Kidney tubule cell (primary cell): ENCODE measurements at regions not wholly inside any gene's neighbourhood (a gene's known extent, or its start where the extent isn't known, plus 50 kb on each side); places are given as distances from the start of the nearest gene placed in this dataset.

ENCODE experiments used
- DNase-seq: peaks from one replicate; pipeline ENCODE4 v3.0.0-alpha.2; 2018; ENCODE audit warnings: low spot score

DNA sequence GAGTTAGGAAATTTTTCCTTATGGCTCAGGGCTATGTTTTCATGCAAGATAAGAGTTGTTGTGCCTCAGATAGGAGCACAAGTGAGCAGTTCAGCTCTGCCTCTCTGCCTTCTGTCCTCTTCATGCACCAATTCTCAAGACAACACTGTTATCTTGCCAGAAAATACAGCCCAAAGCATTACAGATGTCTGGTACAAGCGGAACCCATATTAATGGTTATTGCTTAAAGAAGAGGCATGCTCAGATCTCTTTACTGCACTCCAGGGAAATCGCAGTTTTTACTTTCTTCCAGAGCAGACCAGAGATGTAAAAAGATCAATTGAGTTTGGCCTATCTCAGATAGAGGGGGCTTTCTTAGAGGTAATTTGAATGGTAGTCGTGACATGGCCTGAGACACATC lies 361.6 kb upstream of the WWC1 start:
- DNase-seq, result no peak

DNA sequence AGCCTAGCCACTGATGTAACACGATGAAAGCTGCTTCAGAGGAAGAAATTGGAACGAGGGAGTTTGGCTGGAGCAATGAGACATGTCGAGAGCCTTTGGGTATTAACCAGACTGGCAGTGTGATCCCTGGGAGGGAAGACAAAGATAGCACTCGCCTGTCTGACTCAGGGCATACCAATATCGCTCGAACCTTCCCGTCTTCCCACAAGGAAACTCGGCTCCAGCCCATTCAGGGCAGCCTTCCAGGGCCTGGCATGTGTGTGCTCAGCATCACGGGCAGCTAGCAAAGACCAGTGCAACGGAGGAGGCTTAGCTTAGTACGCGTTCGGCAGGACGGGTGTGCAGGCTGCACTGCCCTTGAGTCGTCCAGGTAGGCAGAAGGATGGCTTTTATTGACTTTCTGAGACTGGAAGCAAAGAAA lies 356.9 kb upstream of the WWC1 start:
- peak; percentile 80 for DNase-seq

DNA sequence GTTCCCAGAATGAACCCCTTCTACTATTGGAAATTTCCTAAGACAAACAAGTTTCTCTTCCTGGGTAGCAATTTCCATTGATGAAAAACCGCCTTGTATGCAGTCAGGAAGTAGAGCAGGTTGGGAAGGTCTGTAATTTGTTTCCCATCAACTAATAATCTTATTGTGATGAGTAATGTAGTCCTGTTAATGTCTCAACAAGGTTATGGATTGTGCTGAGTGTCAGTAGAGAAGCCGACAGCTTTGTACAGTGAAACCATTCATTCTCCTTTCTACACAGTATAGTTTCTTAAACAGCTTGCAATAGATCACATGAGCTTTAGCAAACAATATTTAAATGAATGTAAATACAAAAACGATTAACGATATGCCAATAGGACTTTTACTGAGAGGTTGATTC lies 355.4 kb upstream of the WWC1 start:
- DNase-seq, result no peak

DNA sequence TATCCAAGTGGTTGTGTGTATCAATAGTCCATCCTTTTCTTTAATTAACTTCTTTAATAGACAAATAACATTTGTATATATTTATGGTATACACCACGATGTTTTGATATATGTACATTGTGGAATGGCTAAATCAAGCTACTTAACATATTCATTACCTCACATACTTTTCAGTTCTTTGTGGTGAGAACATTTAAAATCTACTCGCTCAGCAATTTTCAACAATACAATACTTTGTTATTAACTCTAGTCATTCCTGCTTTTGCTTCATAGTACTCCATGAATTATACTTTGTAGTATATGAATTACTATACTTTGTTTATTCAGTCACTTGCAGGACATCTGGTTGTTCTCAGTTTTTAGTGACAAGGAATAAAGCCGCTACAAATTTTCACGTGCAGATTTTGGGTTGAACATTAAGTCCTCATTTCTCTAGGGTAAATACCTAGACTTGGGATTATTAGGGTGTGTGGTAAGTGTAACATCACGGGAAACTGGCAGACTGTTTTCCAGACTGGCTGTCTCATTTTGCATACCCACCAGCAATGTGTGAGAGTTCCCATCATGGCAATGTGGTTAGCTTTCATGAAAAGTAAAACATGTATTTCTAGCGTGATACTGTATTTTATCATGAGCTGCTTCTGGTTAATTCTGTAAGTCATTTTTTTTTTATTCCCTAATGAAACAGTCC lies 354.4 kb upstream of the WWC1 start:
- DNase-seq, result no peak

DNA sequence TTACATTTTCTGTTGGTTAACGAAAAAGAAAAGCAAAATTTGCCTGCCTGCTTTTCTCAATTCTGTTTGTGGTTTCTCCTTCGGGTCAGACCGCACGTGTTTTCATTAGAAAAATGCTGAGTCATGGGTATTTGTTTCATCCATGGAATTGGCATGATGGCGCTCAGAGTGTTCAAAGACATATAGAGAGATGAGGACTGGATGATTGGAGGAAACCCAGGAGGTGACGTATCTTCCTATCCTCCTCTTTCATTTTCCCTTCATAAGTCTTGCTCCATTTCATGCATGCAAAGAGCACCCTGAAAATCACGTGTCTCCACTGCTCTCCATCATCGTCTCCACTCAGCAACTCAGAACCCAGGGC lies 353.8 kb upstream of the WWC1 start:
- no peak for DNase-seq

DNA sequence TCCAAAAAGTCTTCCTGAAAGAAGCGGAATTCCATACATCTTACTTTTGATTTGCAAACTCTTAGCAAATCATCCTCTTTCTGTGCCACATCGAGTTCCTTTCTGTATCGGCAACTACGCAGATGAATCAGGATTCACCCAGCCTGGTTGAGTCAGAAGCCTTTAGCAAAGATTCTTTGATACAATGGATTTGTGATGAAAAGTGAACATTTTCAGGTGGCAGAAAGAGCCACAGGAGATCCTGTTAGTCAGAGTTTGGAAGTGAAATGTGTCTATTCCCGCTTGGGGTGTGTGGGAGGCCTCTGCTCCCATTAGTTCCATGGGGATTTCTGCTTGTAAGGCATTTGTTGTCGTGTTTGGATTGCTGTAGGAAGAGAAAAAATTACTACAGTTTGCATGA lies 351.8 kb upstream of the WWC1 start:
- DNase-seq, result peak; percentile 39

DNA sequence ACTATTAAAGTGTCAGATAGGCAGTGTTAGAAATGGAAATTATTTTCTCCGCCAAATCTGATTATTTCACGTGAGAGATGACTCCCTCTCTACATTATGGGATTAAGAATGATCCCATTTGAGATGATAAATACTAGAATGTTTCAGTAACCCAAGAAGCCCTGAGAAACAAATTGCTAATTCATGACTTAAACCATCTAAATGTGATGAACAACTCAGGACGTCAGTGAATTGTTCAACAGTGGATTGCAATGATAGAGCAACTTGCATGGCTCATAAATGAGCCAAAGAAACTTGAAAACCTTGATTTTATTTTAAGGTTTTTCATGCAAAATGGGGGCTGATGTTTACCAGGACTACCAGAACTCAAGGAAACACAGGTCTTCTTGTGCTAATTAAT lies 350.5 kb upstream of the WWC1 start:
- DNase-seq, result no peak

DNA sequence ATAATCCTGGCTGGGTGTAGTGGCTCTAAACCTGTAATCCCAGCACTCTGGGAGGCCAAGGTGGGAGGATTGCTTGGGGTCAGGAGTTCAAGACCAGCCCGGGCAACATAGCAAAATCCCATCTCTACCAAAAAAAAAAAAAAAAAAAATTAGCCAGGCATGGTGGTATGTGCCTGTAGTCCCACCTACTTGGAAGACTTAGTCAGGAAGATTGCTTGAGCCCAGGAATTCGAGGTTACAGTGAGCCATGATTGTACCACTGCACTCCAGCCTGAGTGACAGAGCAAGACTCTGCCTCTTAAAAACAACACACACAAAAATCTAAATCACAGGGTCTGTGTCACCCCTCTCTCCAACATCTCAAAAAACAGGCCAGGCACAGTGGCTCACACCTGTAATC lies 349.9 kb upstream of the WWC1 start:
- peak; percentile 28 for DNase-seq

DNA sequence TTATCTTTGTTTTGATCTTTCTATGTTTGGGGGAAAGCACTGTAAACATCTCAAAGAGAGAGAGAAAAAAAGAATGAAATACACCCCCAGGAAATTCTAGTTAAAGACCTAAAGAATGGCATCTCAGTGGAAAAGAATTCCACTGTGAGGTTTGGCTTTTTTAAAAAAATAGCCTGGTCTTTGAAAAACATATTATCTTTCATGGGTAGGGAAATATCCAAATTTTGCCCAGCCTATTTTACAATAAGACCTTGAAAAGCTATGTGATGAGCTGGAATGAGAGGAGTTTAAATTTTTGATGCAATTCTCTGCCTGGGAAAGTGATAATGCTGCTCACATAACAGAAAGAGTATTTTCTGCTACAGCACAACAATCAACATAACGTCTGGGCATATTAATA lies 348.1 kb upstream of the WWC1 start:
- DNase-seq, result no peak

DNA sequence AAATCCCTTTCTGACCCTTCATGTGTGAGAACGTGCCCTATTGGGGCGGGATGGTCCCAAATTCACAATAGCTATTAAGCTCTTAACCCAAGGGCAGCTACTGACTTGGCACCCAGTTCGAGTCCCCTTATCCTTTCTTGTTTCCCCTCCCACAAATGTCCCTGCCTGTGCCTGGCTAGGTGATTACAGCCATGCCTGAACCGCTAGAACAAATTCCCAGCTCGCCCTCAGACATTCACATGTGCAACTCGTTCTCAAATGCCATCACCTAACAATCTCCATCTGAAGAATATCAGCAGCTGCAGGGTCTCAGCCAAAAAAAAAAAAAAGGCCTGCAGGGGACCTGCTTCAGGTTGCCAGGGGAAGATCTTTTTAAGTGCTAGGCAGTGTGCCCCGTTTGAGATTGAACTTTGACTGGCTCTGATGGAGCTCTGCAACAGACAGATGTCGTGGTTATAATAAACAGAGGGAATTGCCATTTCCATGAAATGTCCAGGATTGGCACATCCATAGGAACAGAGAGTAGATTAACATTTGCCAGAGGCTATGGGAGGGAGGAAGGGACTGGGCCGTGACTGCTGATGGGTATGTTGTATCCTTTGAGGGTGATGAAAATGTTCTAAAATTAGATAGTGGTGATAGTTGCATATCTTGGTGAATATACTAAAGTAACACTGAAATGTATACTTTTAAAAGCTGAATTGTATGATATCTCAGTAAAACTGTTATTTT lies 347.2 kb upstream of the WWC1 start:
- no peak for DNase-seq

DNA sequence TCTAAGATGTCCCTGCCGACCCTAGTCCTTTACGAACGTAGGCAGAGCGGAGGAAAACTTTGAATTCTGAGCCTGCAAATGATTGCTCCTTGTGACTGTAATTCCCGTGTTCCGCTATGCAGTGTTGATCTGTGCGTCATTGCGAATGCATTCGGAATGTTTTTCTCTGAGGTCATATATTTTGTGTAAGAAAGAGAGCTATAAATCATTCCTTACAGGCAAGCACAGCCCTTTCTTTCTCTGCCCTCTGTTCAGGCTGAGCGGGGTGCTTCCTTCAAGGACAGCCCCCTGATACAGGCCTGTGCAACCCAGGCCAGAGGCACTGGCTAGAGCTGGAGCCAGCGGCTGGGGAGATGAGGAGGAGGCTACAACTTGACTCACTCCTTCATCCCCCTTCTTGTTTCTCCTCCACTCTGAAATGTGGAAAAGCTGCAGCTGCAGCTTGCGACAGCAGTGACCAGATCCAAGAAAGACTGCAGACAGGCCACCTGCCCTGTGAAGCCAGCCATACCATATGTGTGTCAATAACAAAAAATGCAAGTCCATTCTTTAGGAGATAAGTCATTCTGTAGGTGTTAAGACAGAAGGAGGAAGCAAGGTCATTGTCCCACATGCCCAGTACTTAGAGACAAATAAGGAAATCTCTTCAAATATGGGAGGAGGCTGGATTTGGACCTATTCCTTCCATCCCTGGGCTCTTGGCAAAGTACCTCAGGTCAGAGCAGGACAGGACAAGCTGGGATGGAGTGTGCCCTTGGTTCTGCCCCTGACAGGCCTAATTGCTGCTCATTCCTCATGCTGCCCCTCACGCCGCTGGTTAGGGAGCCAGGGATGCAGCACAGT lies 345.7 kb upstream of the WWC1 start:
- DNase-seq, result peak; percentile 92

DNA sequence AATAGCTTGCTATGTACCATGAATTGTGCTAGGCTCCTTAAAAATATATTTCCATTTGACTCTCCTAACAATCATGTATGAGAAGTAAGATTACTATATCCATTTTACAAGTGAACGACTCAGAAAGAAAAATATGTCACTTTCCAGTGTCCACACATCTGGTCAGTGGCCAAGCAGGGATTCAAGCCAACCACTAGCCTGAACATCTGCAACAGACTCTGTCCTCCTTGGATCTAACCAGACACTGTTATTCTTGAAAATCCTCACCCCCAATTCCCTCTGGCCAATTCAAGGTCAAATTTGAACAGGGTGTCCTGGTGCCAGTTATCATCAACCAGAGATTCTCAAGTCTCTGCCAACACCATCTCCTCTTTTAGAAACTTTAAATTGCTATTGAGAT lies 344.1 kb upstream of the WWC1 start:
- DNase-seq, result no peak

DNA sequence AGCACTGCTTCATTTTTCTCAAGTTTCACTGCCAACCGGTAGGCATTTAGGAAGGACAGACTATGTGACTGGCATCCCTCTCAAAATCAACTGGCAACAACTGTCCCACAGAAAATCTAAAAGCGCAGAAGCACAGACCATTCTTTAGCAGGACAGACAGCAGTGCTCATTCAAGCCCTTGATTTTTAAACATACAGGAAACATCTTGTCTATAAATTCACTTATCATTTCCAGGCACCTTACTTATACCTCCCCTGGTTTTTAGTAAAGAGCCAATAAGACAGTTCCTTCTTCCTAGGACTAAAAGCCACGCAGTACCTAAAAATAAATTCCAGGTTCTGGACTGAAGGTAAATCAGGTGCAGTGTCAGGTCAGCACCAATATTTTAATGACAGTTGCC lies 343.2 kb upstream of the WWC1 start:
- no peak for DNase-seq

DNA sequence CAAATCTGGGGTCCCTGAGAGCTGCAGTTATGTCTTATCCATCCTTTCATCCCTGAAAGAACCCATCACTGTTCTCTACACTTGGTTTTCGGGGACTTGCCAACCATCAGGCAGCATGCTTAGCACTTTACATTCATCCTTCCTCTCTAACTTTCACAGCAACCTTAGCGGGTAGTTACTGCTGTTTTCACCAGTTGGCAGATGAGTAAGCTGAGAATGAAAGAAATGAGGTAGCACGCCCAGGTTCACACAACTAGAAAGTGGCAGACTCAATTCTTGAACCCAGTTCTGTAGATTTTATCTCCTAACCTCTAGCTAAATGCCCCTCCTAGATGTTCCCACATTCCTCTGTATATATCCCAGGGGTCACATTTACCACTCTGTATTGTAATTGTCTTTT lies 342.0 kb upstream of the WWC1 start:
- no peak for DNase-seq

DNA sequence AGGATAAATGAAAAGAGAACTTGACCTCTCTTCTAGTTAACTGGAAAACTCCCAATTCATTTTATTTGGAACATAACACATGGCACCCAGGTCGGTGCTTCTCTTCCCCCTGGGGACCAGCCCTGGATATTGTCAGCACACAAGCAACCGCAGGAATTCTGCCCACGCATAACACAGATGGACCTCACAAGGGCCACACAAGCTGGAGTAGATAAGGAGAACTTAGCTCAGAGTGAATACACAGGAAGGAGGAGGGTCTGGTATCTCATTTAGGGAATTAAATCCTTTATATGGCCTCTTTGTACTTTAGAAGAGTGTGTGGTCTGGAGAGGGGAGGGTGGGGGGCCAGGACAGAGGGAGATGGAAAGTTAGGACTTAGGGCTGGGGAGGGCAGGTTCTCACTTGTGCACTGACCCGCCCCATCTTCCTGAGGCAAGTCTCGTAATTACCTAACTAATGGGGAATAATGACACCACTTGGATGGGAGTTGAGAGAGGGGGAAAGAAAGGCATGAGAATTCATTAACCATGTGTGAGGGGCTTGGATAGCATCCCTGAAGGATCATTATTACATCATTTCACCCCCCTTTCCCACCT lies 341.2 kb upstream of the WWC1 start:
- no peak for DNase-seq

DNA sequence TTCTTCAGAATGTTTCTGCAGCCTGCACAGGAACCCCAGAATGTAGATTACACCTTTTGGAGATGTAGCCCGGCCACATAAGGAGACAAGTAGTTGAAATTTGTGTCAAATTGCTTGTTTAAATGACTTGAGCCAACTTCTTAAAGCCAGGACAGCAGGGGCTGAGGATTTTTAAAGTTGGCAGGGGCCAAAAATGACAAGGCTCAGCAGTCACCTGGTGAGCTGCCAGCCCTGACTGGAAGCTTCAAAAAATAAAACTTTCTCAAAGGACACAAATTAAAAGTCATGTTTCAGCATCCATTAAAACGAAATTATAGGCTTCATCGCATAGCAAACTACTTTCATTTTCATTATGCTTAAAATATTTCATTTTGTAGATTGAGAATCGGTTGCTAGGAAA lies 340.3 kb upstream of the WWC1 start:
- no peak for DNase-seq

DNA sequence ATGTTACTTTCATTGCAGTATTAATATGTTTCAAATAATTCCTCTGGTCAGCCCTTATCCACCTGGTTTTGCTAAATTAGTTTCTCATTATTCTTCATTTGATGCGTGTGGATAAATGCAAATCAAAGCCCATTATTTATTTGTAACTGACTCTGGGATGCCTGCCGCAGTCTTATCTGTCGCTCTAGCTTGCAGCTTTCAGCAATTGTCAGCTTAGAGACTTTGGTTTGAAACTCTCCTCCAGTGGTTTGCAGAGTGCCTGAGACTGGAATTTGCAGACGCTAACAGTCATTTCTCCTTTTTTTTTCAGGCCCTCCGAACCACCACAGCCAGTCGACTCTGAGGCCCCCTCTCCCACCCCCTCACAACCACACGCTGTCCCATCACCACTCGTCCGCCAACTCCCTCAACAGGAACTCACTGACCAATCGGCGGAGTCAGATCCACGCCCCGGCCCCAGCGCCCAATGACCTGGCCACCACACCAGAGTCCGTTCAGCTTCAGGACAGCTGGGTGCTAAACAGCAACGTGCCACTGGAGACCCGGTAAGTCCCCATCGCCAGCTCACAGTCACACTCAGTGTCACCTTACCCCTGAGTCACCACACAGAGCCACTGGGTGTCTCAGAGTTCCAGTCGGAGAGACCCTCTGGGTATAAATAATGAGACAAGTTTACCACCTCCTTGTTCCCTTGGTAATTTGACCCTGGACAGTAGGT lies 339.0 kb upstream of the WWC1 start:
- DNase-seq, result peak; percentile 65

DNA sequence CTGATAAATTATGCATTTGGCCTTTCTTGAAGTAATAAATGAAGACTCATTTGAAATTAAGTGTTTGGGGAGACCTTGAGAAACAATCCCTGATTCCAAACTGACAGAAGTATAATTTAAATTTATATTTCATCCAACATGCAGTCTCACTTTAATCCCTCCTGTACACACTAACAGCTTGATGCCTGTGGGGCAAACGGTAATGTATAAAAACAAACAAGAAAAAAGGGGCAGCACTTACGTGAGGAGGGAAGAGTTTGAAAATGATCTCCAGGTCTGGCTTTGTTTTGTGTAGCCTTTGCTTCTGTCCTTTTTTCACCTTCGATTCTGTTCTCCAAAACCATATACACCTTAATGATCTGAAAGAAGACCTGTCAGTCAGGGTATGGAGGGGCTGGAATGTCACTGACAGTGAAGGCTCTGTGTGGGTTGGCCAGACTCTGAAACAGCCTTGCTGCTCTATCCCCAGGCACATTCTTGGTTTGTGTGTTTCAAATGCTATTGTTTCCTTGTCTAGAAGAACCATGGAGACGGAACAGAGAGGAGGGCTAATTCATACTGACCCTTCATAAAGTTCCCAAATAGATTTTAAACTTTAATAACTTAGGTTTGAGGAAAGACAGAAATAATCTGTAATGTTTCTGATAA lies 338.2 kb upstream of the WWC1 start:
- peak; percentile 42 for DNase-seq

DNA sequence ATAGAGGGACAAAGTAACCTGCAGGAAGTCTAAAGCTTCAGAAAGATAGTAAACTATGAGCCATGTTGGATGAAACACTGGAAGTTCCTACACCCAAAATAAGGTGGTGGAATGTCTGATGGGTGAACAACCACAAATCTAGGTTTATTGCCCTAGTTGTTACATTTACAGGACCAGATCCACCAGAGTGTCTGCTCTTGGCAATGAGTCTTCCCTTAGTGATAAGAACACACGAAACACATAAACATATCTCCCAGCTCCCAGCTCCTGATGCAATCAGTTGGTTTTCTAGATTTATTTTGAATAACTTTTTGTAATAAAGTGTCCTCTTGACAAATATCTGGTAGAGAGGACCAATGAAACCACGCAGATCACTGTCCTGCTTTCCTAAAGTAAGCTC lies 329.7 kb upstream of the WWC1 start:
- no peak for DNase-seq

DNA sequence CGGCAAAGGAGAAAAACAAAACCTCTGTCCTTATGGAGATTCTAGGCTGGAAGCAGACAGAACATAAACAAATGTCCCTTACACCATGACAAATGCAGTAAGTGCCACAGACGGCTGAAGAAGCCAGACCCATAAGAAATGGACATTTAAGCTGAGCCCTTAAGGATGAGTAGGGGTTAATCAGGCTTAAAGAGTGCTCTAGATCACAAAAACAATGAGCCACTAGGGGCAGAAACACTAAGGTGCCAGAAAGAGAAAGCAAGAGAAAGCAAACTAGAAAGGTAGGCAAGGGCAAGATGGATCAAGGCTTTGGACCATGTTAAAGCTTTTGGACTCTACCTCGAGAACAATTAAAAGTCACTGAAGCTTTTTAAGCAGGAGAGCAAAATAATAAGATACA lies 326.9 kb upstream of the WWC1 start:
- DNase-seq, result no peak

DNA sequence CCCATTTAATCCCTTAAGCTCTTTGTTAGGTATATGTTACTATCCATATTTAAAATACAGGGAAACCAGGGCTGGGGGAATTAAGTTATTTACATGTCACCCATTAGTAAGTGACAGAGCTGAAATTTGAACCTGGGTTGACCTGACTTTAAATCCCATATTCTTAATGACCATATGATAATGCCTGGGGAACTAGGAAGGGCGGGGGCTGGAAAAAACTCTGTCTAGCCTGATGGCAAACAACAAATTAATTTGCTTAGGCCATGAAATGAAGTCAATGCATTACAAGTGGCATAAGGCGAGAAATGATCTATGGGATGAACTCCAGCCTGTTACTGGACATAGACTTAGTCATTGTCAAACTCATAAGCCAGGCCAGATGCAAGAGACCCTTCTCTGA lies 325.7 kb upstream of the WWC1 start:
- DNase-seq, result no peak

DNA sequence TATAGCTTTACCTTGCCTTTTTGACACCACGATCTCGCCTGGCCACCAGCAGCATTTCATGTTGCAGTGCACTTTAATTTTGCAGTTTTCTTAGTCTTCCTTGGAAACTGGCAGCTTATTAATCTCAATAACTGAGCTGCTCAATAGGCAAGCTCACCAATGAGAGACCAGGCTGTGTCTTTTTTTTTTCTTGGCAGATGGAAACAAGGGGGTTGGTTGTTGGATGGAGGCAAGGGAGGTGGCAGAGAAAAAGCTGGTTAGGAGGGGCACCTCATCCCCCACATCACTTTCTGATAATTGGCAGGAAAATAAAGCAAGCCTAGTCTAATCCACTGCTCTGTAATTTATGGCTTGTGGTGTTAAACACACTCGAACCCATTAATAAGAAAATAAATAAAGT lies 324.5 kb upstream of the WWC1 start:
- no peak for DNase-seq
